HepG2 (cell line): ENCODE measurements at regions not wholly inside any gene's neighbourhood (a gene's known extent, or its start where the extent isn't known, plus 50 kb on each side); places are given as distances from the start of the nearest gene placed in this dataset.

ENCODE experiments used
- ASH2L ChIP-seq: fragments of 300-600, 200-600 bp; sonication (generic); IDR thresholded peaks from 2 replicates; pipeline ENCODE4 v1.7.0; 2017; ENCODE audit warnings: low read depth, mild to moderate bottlenecking, moderate library complexity, mixed read lengths, low read length; ENCODE audit not compliant: insufficient read length
- GMEB1 ChIP-seq: sonication (generic); formaldehyde crosslinking; IDR thresholded peaks from 2 replicates; pipeline ENCODE4 v1.5.1; 2020; ENCODE audit warnings: missing genetic modification reagents, mild to moderate bottlenecking, borderline replicate concordance
- HIVEP1 ChIP-seq: sonication (generic); formaldehyde crosslinking; IDR thresholded peaks from 2 replicates; pipeline ENCODE4 v1.4.0; 2020; ENCODE audit warnings: mild to moderate bottlenecking, missing genetic modification reagents
- HOXA9 ChIP-seq: sonication (generic); formaldehyde crosslinking; IDR thresholded peaks from 2 replicates; pipeline ENCODE4 v1.8.1; 2022; ENCODE audit warnings: missing genetic modification reagents, mild to moderate bottlenecking, moderate library complexity, borderline replicate concordance
- MLXIP ChIP-seq: sonication (generic); formaldehyde crosslinking; IDR thresholded peaks from 2 replicates; pipeline ENCODE4 v1.9.0; 2021; ENCODE audit warnings: missing genetic modification reagents, borderline replicate concordance
- MTF1 ChIP-seq: sonication (generic); formaldehyde crosslinking; IDR thresholded peaks from 2 replicates; pipeline ENCODE4 v1.5.0; 2020; ENCODE audit warnings: missing genetic modification reagents
- ZGPAT ChIP-seq: IDR thresholded peaks from 2 replicates; pipeline ENCODE4 v1.6.1; 2016; ENCODE audit warnings: mild to moderate bottlenecking
- ZKSCAN8 ChIP-seq: IDR thresholded peaks from 2 replicates; pipeline ENCODE4 v1.6.1; 2016; ENCODE audit warnings: borderline replicate concordance, missing genetic modification reagents, missing compliant biosample characterization
- ZNF232 ChIP-seq: sonication (generic); formaldehyde crosslinking; IDR thresholded peaks from 2 replicates; pipeline ENCODE4 v1.4.0; 2020; ENCODE audit warnings: missing genetic modification reagents, borderline replicate concordance
- ZNF260 ChIP-seq: sonication (generic); formaldehyde crosslinking; IDR thresholded peaks from 2 replicates; pipeline ENCODE4 v1.4.0; 2020; ENCODE audit warnings: missing genetic modification reagents, low read depth, mild to moderate bottlenecking, borderline replicate concordance
- ZSCAN5A ChIP-seq: sonication (generic); formaldehyde crosslinking; IDR thresholded peaks from 2 replicates; pipeline ENCODE4 v1.8.0; 2022; ENCODE audit warnings: mild to moderate bottlenecking, missing genetic modification reagents, borderline replicate concordance
- TF ChIP-seq, protein P1 (sequence below): sonication (generic); formaldehyde crosslinking; IDR thresholded peaks from 2 replicates; pipeline ENCODE4 v1.4.0; 2020; ENCODE audit warnings: missing genetic modification reagents
- TF ChIP-seq, protein P2 (sequence below): sonication (generic); formaldehyde crosslinking; conservative IDR thresholded peaks from 2 replicates; pipeline ENCODE4 v1.5.0; 2020; ENCODE audit warnings: missing genetic modification reagents

GRCh38 chr7:112939574-112940313, 146.9 kb downstream of the GPR85 start (continued):
- TF ChIP-seq MLXIP (no peak), ZNF260 (CRISPR knock-in tag) (no peak), MTF1 (CRISPR knock-in tag) (no peak), ZGPAT (CRISPR knock-in tag) (peak; percentile 66; the same call in 1 of the 2 replicates), HIVEP1 (peak; percentile 65; the same call in 1 of the 2 replicates), HOXA9 (no peak), GMEB1 (CRISPR knock-in tag) (peak; percentile 65; the same call in 1 of the 2 replicates), ZNF232 (CRISPR knock-in tag) (no peak), ASH2L (peak; percentile 49), ZSCAN5A (CRISPR knock-in tag) (no peak; the same call in 1 of the 2 replicates), ZKSCAN8 (CRISPR knock-in tag) (no peak)
- TF ChIP-seq, protein P1, sequence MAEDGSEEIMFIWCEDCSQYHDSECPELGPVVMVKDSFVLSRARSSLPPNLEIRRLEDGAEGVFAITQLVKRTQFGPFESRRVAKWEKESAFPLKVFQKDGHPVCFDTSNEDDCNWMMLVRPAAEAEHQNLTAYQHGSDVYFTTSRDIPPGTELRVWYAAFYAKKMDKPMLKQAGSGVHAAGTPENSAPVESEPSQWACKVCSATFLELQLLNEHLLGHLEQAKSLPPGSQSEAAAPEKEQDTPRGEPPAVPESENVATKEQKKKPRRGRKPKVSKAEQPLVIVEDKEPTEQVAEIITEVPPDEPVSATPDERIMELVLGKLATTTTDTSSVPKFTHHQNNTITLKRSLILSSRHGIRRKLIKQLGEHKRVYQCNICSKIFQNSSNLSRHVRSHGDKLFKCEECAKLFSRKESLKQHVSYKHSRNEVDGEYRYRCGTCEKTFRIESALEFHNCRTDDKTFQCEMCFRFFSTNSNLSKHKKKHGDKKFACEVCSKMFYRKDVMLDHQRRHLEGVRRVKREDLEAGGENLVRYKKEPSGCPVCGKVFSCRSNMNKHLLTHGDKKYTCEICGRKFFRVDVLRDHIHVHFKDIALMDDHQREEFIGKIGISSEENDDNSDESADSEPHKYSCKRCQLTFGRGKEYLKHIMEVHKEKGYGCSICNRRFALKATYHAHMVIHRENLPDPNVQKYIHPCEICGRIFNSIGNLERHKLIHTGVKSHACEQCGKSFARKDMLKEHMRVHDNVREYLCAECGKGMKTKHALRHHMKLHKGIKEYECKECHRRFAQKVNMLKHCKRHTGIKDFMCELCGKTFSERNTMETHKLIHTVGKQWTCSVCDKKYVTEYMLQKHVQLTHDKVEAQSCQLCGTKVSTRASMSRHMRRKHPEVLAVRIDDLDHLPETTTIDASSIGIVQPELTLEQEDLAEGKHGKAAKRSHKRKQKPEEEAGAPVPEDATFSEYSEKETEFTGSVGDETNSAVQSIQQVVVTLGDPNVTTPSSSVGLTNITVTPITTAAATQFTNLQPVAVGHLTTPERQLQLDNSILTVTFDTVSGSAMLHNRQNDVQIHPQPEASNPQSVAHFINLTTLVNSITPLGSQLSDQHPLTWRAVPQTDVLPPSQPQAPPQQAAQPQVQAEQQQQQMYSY (CRISPR knock-in tag), result no peak
- TF ChIP-seq, protein P2, sequence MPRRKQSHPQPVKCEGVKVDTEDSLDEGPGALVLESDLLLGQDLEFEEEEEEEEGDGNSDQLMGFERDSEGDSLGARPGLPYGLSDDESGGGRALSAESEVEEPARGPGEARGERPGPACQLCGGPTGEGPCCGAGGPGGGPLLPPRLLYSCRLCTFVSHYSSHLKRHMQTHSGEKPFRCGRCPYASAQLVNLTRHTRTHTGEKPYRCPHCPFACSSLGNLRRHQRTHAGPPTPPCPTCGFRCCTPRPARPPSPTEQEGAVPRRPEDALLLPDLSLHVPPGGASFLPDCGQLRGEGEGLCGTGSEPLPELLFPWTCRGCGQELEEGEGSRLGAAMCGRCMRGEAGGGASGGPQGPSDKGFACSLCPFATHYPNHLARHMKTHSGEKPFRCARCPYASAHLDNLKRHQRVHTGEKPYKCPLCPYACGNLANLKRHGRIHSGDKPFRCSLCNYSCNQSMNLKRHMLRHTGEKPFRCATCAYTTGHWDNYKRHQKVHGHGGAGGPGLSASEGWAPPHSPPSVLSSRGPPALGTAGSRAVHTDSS (CRISPR knock-in tag), result no peak
